SJCRH30 (cell line): ENCODE measurements at regions not wholly inside any gene's neighbourhood (a gene's known extent, or its start where the extent isn't known, plus 50 kb on each side); places are given as distances from the start of the nearest gene placed in this dataset.
"Not testable (repeated sequence)": the region's sequence is repeated elsewhere in the genome, so short reads cannot be mapped to it uniquely, and the experiment has no call there.

Experiments
- DNase-seq, 2 experiments: peaks; one replicate each; pipeline ENCODE4 v3.0.0-alpha.2; 2015 to 2020
- H3K27ac ChIP-seq: fragments of 250-450 bp; sonication (Bioruptor Pico); 2 replicates; pipeline ENCODE4 v1.5.1; 2020; ENCODE audit warnings: mild to moderate bottlenecking, moderate library complexity
- H3K27me3 ChIP-seq: fragments of 250-450 bp; sonication (Bioruptor Pico); 2 replicates; pipeline ENCODE4 v1.5.1; 2020; ENCODE audit warnings: mild to moderate bottlenecking, moderate library complexity
- H3K36me3 ChIP-seq: fragments of 250-450 bp; sonication (Bioruptor Pico); 2 replicates; pipeline ENCODE4 v1.5.1; 2020; ENCODE audit warnings: mild to moderate bottlenecking, moderate library complexity
- H3K4me1 ChIP-seq: fragments of 250-450 bp; sonication (Bioruptor Pico); 2 replicates; pipeline ENCODE4 v1.5.1; 2020; ENCODE audit warnings: mild to moderate bottlenecking, moderate library complexity
- H3K4me3 ChIP-seq: fragments of 250-450 bp; sonication (Bioruptor Pico); 2 replicates; pipeline ENCODE4 v1.5.1; 2020; ENCODE audit warnings: mild to moderate bottlenecking, moderate library complexity
- H3K9me3 ChIP-seq: fragments of 250-450 bp; sonication (Bioruptor Pico); replicated peaks from 2 replicates; pipeline ENCODE4 v1.5.1; 2020; ENCODE audit warnings: mild to moderate bottlenecking, moderate library complexity

DNA sequence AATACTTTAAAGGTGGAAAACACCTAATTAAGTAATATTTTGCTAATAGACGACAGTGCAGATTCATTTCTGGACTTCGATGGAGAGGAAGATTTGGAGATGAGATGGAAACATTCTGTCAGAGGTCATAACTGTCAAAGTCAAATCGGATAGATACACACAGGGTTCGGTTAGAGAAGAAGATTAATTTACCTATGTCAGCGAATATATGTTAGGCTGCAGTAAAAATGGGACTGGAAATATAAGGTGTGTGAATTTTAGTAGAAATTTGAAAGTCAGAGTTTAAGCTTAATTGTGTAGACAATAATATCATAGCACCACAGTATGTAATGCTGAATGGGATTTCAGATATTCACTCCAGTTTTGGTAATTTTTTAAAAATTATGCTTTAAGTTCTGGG, 1020.3 kb upstream of the ACO1 start:
- Histone ChIP-seq H3K36me3 (no peaks in the 10 kb centered on the region), H3K27ac (no peak overlapping the region), H3K4me1 (no peaks in the 10 kb centered on the region), H3K4me3 (no peak overlapping the region), H3K9me3 (no peaks in the 10 kb centered on the region), H3K27me3 (no peaks in the 10 kb centered on the region)
- no peak for DNase-seq

DNA sequence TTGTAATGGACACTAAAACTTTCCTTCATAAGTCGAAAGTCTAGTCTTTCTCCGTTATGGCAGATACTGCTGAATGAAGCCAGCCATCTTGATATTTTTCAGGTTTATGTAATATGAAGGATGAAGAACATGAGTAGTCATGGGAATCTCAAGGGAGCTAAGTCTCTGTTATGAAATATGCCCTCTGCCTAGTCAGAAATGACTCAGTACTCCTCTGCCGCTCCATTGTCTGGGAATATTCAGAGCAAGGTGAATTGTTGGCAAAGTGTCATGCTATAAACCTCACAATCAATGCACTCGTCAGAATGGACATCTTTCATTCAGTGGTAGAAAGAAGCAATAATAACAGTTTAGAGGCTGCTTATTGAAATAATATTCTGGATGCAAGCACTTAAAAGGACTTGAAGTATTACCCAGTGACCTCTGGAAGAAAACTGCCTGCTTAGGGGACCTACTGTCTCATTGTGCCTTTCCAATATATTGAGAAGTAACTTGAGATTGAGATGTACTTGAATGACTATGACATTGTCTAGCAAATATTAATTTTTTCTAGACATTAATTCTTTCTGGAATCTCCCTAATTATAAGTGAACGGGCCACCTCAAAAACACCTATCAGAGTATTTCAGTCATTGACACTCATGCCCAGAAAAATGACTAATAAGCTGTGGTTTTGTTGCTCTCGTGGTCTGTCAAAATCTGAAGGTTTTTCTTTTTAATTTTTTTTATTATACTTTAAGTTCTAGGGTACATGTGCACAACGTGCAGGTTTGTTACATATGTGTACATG, 1011.5 kb upstream of the ACO1 start:
- Histone ChIP-seq H3K27me3 (no peaks in the 10 kb centered on the region), H3K4me1 (no peaks in the 10 kb centered on the region), H3K36me3 (no peaks in the 10 kb centered on the region), H3K27ac (no peak overlapping the region), H3K9me3 (no peaks in the 10 kb centered on the region), H3K4me3 (no peak overlapping the region)
- DNase-seq = no peak

DNA sequence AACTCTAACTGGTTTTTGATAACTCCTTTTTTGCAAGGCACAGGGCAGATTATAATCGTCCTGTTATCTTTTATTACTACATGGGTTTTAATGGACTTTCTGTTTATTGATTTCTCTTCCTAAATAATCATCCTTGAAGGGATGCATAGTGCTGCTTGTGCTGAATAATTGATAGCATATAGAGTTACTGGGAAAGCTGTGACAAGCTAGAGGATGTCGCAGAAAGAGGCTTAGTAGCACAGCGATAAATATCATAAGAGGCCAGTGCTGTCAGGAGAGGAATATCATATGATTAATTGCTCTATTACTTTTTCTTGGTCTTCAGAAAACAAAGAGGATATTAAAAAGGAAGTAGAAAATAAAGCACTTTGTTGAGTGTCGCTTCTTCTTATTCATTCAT, 1007.1 kb upstream of the ACO1 start:
- H3K4me3 ChIP-seq = no peak overlapping the region
- no peaks in the 10 kb centered on the region for H3K27me3 ChIP-seq
- H3K9me3 ChIP-seq = no peaks in the 10 kb centered on the region
- DNase-seq = no peak
- H3K36me3 ChIP-seq = no peaks in the 10 kb centered on the region
- H3K4me1 ChIP-seq = no peaks in the 10 kb centered on the region
- no peak overlapping the region for H3K27ac ChIP-seq

DNA sequence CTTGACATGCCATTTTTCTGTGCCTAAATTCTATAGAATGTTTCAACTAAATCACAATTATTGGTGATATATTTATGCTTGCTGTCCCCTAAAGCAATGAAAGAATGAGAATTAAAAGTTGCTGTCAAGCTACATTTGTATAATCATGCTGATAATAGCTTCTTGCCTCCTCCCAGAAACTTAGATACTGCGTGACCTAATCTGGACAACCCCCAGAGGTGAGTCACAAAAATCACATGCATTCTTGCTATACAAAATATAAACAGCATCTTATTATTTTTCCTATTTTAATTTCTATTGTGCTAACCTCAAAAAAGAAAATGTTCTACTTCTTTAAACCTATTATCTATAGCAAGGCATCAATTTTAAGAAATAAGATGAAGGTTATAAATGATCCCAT, 995.8 kb upstream of the ACO1 start:
- no peak overlapping the region for H3K4me3 ChIP-seq

DNA sequence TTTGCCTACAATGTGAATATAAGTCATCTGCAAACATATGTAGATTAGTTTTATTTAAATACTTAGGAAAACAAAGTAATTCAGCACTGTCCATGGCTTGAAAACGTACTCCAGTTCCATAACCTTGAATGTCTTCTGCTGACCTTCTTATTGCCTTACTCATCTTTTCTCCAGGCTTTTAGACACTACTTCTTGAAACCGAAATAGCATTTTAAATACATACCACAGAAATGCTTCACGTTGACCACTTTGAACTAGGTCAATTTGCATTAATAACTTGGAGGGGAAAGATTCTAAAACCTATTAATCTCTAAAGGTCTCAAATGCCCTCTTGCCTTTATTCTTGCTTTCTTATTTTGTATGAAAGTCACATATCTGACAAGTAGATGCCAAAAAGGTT, 995.4 kb upstream of the ACO1 start:
- no peaks in the 10 kb centered on the region for H3K9me3 ChIP-seq
- no peaks in the 10 kb centered on the region for H3K36me3 ChIP-seq
- no peak for DNase-seq
- no peak overlapping the region for H3K27ac ChIP-seq
- H3K4me3 ChIP-seq = no peak overlapping the region
- no peaks in the 10 kb centered on the region for H3K27me3 ChIP-seq
- peaks cover 9% of the 10 kb centered on the region for H3K4me1 ChIP-seq

More for the DNA sequence above, 995.8 kb upstream of the ACO1 start:
- Histone ChIP-seq H3K27me3 (no peaks in the 10 kb centered on the region), H3K27ac (no peak overlapping the region), H3K4me1 (peaks cover 7% of the 10 kb centered on the region), H3K9me3 (no peaks in the 10 kb centered on the region), H3K36me3 (no peaks in the 10 kb centered on the region)
- DNase-seq = no peak

DNA sequence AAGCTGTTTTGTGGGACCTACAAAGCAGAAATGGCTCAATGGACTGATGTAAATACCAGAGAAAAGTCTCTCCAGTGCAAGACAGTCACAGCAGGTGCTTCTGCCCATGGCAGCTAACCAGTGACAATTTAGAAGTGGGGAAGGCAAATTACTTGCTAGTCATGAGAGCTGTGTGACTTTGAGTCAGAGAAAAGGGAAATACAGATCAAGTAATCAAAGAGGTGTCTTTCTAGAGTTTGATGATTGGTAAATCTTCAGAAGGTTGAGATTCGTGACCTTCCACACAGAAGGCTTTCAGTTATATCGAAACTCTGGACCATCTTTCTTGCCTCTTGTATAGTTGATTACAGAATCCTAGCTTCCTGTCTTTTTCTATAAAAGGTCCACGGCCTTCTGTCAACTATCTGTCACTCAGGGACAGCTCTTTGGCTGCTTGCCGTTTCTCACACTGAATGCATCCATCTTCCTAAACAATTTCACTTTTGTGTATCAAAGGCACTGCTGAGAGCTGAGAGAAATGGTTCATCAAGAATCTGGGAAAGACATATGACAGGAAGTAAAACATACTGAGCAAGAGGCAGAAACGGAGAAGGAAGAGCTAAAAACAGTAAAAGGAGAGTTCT, 993.9 kb upstream of the ACO1 start:
- H3K4me3 ChIP-seq = no peak overlapping the region
- H3K36me3 ChIP-seq = no peaks in the 10 kb centered on the region
- peaks cover 15% of the 10 kb centered on the region for H3K4me1 ChIP-seq
- H3K27ac ChIP-seq = no peak overlapping the region
- no peaks in the 10 kb centered on the region for H3K27me3 ChIP-seq
- H3K9me3 ChIP-seq = no peaks in the 10 kb centered on the region
- no peak for DNase-seq

DNA sequence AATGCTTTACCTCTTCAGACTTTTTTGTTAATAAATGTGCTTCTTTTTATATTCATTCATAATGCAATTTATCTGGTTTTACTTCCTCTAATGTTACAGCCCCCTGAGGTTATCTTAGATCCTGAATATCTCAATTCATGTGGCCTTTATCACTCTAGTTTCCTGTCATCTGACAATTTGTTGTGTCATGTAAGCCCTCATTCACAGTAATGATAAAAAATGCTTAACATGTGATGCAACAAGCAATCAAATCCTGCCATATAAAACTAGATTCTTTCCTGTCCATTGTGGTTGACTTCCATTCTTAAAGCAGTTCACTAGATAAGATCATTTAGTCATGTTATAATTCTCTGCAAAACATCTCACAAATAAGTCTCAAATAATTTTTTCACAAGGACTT, 991.2 kb upstream of the ACO1 start:
- DNase-seq = no peak
- H3K27me3 ChIP-seq = no peaks in the 10 kb centered on the region
- no peak overlapping the region for H3K4me3 ChIP-seq
- H3K4me1 ChIP-seq = peaks cover 15% of the 10 kb centered on the region
- no peaks in the 10 kb centered on the region for H3K36me3 ChIP-seq
- H3K27ac ChIP-seq = no peak overlapping the region
- H3K9me3 ChIP-seq = no peaks in the 10 kb centered on the region

DNA sequence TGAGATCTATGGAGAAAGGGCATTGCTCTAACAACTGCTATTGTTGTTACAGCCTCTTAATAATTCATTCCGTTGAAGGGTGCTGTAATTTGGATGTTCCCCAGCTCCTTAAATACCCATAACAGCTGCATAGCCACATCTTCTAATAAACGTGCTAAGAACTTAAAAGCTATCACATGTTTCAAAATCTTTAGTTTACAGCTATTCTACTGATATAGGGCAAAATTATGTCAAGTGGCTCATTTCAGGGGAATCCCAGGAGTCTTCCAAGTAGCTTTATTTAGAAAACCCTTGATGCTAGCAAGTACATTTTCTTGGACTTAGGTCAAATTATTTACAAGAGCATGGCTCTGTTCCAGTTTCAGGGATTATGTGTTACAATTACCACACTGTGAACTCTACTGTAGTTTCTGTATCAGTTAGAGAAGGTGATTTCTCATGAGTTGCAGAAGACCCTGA, 990.4 kb upstream of the ACO1 start:
- H3K4me3 ChIP-seq = no peak overlapping the region

DNA sequence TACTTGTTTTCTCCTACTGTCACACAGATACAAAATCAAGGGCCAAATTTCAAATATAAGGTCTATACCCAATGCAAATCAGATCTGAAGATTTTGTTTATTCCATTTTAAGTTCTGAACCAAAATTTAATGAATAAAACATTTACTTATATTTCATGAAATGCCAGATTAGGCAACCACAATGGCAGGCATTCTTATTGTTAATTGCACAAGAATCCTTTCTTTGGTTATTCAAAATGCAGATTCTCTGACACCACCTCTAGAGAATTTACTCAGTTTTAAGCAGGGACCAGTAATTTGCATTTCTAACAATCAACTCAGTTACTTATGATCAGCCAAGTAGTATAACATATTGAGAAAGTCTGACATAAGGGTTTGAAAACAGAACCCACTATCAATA, 972.4 kb upstream of the ACO1 start:
- Histone ChIP-seq H3K27me3 (no peaks in the 10 kb centered on the region), H3K4me3 (no peak overlapping the region), H3K4me1 (no peaks in the 10 kb centered on the region), H3K27ac (no peak overlapping the region), H3K9me3 (no peaks in the 10 kb centered on the region), H3K36me3 (no peaks in the 10 kb centered on the region)
- no peak for DNase-seq

More for the DNA sequence above, 990.4 kb upstream of the ACO1 start:
- Histone ChIP-seq H3K27ac (peak overlapping the region; percentile 25), H3K27me3 (no peaks in the 10 kb centered on the region), H3K9me3 (no peaks in the 10 kb centered on the region), H3K36me3 (no peaks in the 10 kb centered on the region), H3K4me1 (peaks cover 15% of the 10 kb centered on the region)
- DNase-seq = peak; percentile 52 to 89

DNA sequence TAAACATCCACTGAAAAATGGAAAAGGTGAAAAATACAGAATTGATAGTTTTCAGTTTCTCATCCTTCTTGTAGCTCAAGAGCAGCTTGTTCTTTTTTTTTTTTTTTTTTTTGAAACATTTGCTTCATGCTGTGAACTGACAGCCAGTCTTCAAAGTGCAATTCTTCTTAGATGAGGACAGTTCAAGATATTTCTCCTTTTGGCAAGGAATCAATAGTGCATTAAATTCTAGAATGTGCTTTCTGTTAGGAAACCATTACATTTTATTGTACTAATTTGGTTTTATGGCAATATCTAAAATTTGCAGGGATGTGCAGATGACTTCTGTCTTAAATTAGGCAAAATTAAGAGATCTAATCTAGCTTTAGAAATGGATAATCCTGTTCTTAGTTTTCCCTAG, 969.3 kb upstream of the ACO1 start:
- no peak for DNase-seq
- H3K36me3 ChIP-seq = no peaks in the 10 kb centered on the region
- no peak overlapping the region for H3K4me3 ChIP-seq
- no peaks in the 10 kb centered on the region for H3K9me3 ChIP-seq
- no peaks in the 10 kb centered on the region for H3K4me1 ChIP-seq
- no peaks in the 10 kb centered on the region for H3K27me3 ChIP-seq
- H3K27ac ChIP-seq = no peak overlapping the region

DNA sequence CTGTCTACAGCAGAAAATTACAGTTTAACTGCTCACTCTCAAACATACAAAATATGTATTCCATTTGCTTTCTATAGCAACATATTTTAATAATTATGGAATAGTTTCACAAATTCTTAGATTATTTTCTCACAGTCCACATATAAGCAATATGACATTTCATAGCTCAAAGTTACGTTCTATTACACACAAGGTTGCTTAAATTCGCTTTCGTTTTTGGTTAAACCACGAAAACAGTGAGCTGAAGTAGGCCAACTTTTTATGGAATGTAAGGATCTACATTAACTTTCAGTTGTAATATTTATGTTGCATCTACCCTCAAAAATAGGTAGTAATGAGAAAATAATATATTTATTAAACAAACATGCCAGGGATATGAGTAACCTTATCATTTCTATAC, 966.0 kb upstream of the ACO1 start:
- DNase-seq = no peak
- H3K9me3 ChIP-seq = no peaks in the 10 kb centered on the region
- H3K4me1 ChIP-seq = no peaks in the 10 kb centered on the region
- no peak overlapping the region for H3K4me3 ChIP-seq
- no peak overlapping the region for H3K27ac ChIP-seq
- H3K27me3 ChIP-seq = no peaks in the 10 kb centered on the region
- no peaks in the 10 kb centered on the region for H3K36me3 ChIP-seq

DNA sequence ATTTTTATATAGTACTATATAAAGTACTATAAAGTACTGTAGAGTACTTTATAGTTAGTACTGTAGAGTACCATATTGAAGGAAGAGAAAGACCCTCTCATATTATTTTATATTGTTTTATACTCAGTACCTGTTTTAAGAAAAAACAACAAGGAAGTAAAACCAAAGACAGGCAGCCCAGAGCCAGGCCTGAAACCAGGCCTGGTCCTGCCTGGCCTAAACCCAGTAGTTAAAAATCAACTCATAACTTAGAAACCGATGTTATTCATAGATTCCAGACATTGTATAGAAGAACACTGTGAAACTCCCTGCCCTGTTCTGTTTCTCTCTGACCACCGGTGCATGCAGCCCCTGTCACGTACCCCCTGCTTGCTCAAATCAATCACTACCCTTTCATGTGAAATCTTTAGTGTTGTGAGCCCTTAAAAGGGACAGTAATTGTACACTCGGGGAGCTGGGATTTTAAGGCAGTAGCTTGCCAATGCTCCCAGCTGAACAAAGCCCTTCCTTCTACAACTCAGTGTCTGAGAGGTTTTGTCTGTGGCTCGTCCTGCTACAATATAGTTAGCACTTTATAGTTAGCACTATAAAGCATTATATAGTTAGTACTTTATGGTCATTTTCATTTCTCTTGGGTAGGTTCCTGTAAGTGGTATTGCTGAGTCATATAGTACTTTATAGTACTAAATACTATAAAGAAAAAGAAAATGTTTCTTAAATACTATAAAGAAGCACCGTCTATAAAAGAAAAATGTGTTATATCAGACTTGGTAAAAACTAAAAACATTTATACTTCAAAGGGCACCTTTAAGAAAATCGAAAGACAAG, 940.6 kb upstream of the ACO1 start:
- H3K36me3 ChIP-seq, H3K4me3 ChIP-seq, H3K27me3 ChIP-seq, H3K9me3 ChIP-seq, DNase-seq, H3K27ac ChIP-seq, H3K4me1 ChIP-seq: not testable (repeated sequence)

DNA sequence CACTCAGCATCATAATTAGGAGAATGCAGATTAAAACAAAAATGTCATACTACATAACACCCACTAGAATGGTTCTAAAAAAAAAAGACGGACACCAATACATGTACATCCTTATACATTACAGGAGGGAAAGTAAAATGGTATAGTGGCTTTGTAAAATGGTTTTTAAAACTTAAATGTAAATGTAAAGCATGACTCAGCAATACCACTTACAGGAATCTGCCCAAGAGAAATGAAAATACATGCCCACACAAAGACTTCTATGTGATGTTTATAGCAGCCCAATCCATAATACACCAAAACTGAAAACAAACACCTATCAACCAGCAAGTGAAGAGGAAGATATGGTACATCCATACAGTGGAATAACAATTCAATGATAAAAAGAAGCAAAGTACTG, 939.1 kb upstream of the ACO1 start:
- no peaks in the 10 kb centered on the region for H3K4me1 ChIP-seq
- no peak for DNase-seq
- no peaks in the 10 kb centered on the region for H3K36me3 ChIP-seq
- H3K27ac ChIP-seq = no peak overlapping the region
- no peaks in the 10 kb centered on the region for H3K27me3 ChIP-seq
- no peaks in the 10 kb centered on the region for H3K9me3 ChIP-seq
- H3K4me3 ChIP-seq = no peak overlapping the region

DNA sequence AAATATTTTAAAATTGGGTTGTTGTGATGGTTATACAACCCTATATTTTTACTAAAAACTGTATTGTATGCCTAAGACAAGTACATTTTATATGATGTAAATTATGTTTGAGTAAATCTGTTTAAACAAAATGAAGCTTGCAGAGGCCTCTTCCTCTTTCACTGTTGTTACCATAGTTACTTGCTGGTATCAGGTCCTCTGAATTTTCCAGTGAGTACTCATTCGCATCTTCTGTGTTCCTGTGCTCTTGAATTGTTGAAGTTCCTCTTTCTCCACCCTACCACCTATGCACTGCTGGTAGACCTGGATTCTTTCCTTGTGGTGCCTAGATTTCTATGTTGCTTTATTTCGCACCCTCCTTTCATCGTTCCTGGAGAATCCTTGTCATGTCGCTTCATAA, 938.5 kb upstream of the ACO1 start:
- DNase-seq = no peak
- Histone ChIP-seq H3K27ac (no peak overlapping the region), H3K4me3 (no peak overlapping the region), H3K27me3 (no peaks in the 10 kb centered on the region), H3K4me1 (no peaks in the 10 kb centered on the region), H3K36me3 (no peaks in the 10 kb centered on the region), H3K9me3 (no peaks in the 10 kb centered on the region)

DNA sequence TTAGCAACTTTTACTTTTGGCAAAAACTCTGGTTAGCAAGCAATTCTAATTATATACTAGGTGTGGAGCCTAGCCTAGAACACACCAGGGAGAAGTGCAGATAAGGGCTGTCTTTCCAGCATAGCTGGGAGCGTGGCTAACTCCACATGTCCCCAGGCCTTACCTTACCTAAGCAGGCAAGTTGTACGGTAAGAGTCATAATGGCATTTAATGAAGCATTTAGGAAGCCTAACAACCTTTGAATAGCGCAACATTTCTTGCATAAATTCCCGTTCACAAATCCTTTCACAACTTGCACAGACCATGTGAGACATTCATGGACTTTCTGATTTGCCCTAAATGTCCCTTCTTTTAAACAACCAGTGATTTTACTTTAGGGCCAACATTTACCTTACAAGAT, 917.4 kb upstream of the ACO1 start:
- DNase-seq = no peak
- Histone ChIP-seq H3K4me1 (no peaks in the 10 kb centered on the region), H3K4me3 (no peak overlapping the region), H3K36me3 (no peaks in the 10 kb centered on the region), H3K9me3 (no peaks in the 10 kb centered on the region), H3K27me3 (no peaks in the 10 kb centered on the region), H3K27ac (no peak overlapping the region)
